Neural cell (in vitro differentiated cells): ENCODE measurements at regions not wholly inside any gene's neighbourhood (a gene's known extent, or its start where the extent isn't known, plus 50 kb on each side); places are given as distances from the start of the nearest gene placed in this dataset.
"Not testable (repeated sequence)": the region's sequence is repeated elsewhere in the genome, so short reads cannot be mapped to it uniquely, and the experiment has no call there.

Experiments
- CTCF ChIP-seq: fragments of 450-650 bp; IDR thresholded peaks from 2 replicates; pipeline ENCODE4 v1.5.1; 2014; ENCODE audit warnings: antibody characterized with exemption, mild to moderate bottlenecking, moderate library complexity; ENCODE audit not compliant: poor library complexity, severe bottlenecking
- EP300 ChIP-seq: fragments of 450-650 bp; conservative IDR thresholded peaks from 2 replicates; pipeline ENCODE4 v1.6.1; 2014; ENCODE audit warnings: antibody characterized with exemption, mild to moderate bottlenecking, moderate library complexity; ENCODE audit not compliant: poor library complexity, severe bottlenecking
- TAF1 ChIP-seq: IDR thresholded peaks from 2 replicates; pipeline ENCODE4 v1.6.1; 2012; ENCODE audit warnings: low read depth

GRCh38 chr6:21732032-21732730, 138.6 kb downstream of the SOX4 start:
- not testable (repeated sequence) for TF ChIP-seq CTCF, EP300, TAF1
